GM12865 (cell line): ENCODE measurements at regions not wholly inside any gene's neighbourhood (a gene's known extent, or its start where the extent isn't known, plus 50 kb on each side); places are given as distances from the start of the nearest gene placed in this dataset.

ENCODE experiments used
- DNase-seq: peaks from one replicate; pipeline ENCODE4 v3.0.0; 2010; ENCODE audit warnings: low read depth
- H3K4me3 ChIP-seq: 2 replicates; pipeline ENCODE4 v1.5.1; 2011; ENCODE audit warnings: mild to moderate bottlenecking, low read depth, low read length, control low read depth
- CTCF ChIP-seq: IDR thresholded peaks from 2 replicates; pipeline ENCODE4 v1.5.1; 2011; ENCODE audit warnings: low read length, control low read depth, low read depth, inconsistent platforms; ENCODE audit not compliant: insufficient read depth; ENCODE audit errors: missing control alignments

GRCh38 chr4:125123570-125124109 is 191.1 kb upstream of the FAT4 start:
- no peak overlapping the region for H3K4me3 ChIP-seq
- DNase-seq, result no peak
- TF ChIP-seq CTCF, result no peak

GRCh38 chr4:125121581-125121980 is 193.2 kb upstream of the FAT4 start:
- TF ChIP-seq CTCF, result no peak
- DNase-seq, result no peak
- no peak overlapping the region for H3K4me3 ChIP-seq

GRCh38 chr4:125116431-125116830 is 198.3 kb upstream of the FAT4 start:
- no peak for DNase-seq
- TF ChIP-seq CTCF, result no peak
- no peak overlapping the region for H3K4me3 ChIP-seq

DNA sequence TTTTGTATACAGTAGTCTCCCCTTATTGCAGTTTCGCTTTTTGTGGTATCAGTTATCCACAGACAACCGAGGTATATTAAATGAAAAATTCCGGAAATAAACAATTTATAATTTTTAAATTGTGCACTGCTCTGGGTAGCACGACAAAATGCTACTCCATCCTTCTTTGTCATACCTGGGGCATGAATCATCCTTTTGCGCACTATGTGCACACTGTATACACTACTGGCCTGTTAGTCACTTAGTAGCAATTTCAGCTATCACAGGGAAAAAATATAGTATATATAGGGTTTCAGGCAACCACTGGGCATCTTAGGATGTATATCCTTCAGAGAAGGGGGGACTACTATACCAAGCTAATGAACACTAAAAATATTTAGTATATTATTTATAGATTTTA is 198.8 kb upstream of the FAT4 start:
- TF ChIP-seq CTCF, result no peak
- H3K4me3 ChIP-seq, result no peak overlapping the region
- no peak for DNase-seq

GRCh38 chr4:125115476-125115875 is 199.3 kb upstream of the FAT4 start:
- TF ChIP-seq CTCF, result no peak
- no peak for DNase-seq
- H3K4me3 ChIP-seq, result no peak overlapping the region

DNA sequence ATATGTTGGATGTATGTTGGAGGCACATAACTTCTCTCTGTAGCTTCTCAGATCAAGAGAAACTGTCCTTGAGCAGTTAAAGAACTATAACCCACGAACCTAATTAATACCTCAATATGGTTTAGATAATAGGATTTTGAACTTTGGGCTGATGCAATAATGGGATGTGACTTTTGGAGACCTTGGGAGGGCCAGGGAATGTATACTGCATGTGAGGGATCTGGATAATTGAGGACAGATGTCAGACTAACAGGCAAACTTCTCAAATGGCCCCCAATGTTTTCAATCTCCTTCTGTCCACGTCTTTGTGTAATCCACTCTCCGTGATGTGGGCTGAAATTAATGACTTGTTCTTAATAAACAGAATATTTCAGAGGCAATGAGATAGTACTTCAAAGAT is 202.2 kb upstream of the FAT4 start:
- no peak for DNase-seq
- TF ChIP-seq CTCF, result no peak
- H3K4me3 ChIP-seq, result no peak overlapping the region

- H3K4me3 ChIP-seq, result no peak overlapping the region
- no peak for TF ChIP-seq CTCF
- no peak for DNase-seq
Observed at GRCh38 chr4:125111323-125111722, 203.4 kb upstream of the FAT4 start.
